ENCODE measurements at regions not wholly inside any gene's neighbourhood (a gene's known extent, or its start where the extent isn't known, plus 50 kb on each side); places are given as distances from the start of the nearest gene placed in this dataset.

DNA sequence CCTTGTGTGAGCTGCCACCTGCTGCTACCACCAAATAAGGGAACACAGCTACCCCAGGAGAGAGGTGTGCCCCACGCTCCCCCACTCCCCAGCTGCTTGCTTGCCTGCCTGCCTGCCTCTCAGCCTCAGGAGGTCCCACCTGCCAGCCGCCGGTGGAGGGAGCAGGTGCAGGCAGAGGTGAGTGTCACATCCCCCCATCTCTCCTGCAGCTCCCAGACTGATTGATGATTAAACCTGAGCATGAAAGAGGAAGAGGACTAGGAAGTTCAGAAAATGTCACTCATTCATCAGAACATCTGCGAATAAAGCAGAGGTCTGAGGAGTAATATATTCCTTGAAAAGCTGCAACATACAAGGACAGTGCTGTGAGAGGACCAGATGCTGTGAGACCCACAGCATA, 58.6 kb upstream of the HIVEP3 start:
- TF ChIP-seq POLR2A (IDR thresholded peaks at IDR 0.05; ENCODE audit: low read depth) (no peak), POLR2AphosphoS5 (IDR thresholded peaks at IDR 0.05) (no peak), EP300 (IDR thresholded peaks at IDR 0.05) (no peak), CTCF (IDR thresholded peaks at IDR 0.05) (no peak)

Data from esophagus muscularis mucosa (tissue), 4 donors.